CMK (cell line): ENCODE measurements at regions not wholly inside any gene's neighbourhood (a gene's known extent, or its start where the extent isn't known, plus 50 kb on each side); places are given as distances from the start of the nearest gene placed in this dataset.

Experiments
- DNase-seq: peaks from one replicate; pipeline ENCODE4 v3.0.0-alpha.2; 2010; ENCODE audit warnings: low read depth

DNA sequence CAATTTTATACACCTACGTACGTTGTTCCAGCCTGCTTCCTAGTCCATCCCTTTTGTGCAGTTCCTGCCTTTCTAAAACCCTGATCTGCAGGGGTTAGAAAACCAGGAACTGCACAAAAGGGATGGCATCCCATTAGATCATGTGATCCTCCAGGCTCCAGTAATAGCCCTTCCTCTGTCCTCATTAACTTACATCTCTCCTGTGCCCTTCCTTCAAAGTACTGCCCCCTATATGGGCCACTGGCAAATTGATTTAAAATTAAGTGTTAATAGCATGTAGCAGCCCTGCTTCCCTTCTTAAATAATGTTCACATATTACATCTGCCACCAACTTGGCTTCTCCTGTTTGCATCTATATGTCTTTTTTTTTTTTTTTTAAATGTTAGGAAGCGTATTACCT, 61.3 kb upstream of the NXPH2 start:
- DNase-seq = no peak

GRCh38 chr2:138838851-138839620, 58.8 kb upstream of the NXPH2 start:
- no peak for DNase-seq

DNA sequence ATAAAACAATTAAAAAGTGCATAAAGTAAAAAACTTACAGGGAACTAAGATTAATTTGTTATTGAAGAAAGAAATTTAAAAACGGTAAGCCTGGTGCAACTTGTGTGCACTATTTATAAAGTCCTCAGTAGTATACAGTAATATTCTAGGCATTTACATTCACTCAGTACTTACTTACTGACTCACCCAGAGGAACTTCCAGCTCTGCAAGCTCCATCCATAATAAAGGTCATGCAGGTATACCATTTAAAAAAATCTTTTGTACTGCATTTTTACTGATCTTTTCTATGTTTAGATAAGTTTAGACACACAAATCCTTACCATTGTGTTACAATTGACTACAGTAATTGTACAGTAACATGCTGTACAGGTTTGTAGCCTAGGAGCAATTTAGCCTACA, 51.5 kb upstream of the NXPH2 start:
- no peak for DNase-seq

DNA sequence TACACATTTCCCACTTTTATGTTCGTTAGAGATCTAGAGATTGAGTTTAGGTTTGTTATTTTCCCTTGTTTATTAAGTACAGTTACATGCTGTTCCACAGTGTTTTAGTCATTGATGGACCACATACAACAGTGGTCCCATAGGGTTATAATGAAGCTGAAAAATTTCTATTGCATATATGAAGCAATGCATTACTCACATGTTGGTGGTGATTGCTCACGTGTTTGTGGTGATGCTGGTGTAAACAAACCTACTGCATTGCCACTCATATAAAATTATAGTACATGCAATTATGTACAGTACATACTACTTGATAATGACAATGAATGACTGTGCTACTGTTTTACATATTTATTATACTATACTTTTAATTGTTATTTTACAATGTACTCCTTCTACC, 51.0 kb upstream of the NXPH2 start:
- DNase-seq = no peak

- DNase-seq = no peak
These were observed 50.4 kb upstream of the NXPH2 start for GRCh38 chr2:138830547-138830946.
